Right renal cortex interstitium (tissue), 3 donors: ENCODE measurements at regions not wholly inside any gene's neighbourhood (a gene's known extent, or its start where the extent isn't known, plus 50 kb on each side); places are given as distances from the start of the nearest gene placed in this dataset.

Source experiments
- DNase-seq, 3 donors: peaks; one replicate each; pipeline ENCODE4 v3.0.0-alpha.2; 2013; ENCODE audit warnings: low read depth in 3 of 3, low spot score in 2 of 3

GRCh38 chr3:116630494-116630893 lies 79.1 kb upstream of the TUSC7 start:
- DNase-seq, result no peak

GRCh38 chr3:116639641-116640040 lies 69.9 kb upstream of the TUSC7 start:
- no peak for DNase-seq

- no peak for DNase-seq
Observed at GRCh38 chr3:116640109-116640508, 69.5 kb upstream of the TUSC7 start.

GRCh38 chr3:116643001-116643400 lies 66.6 kb upstream of the TUSC7 start:
- no peak for DNase-seq

- no peak for DNase-seq
Observed at GRCh38 chr3:116647996-116648395, 61.6 kb upstream of the TUSC7 start.
